ENCODE measurements at regions not wholly inside any gene's neighbourhood (a gene's known extent, or its start where the extent isn't known, plus 50 kb on each side); places are given as distances from the start of the nearest gene placed in this dataset.

- DNase-seq (ENCODE audit: low spot score) (no peak), ATAC-seq (ENCODE audit: low FRiP score) (no peak)
- no peak for TF ChIP-seq CTCF (IDR thresholded peaks at IDR 0.05)
Measured at GRCh38 chr1:234969011-234969441, 159.6 kb downstream of the TOMM20 start.

GRCh38 chr1:234968451-234968850 is 160.2 kb downstream of the TOMM20 start:
- TF ChIP-seq CTCF (IDR thresholded peaks at IDR 0.05) = no peak
- DNase-seq (ENCODE audit: low spot score) (no peak), ATAC-seq (ENCODE audit: low FRiP score) (no peak)

- no peak for TF ChIP-seq CTCF (IDR thresholded peaks at IDR 0.05)
- ATAC-seq (ENCODE audit: low FRiP score) (no peak), DNase-seq (ENCODE audit: low spot score) (no peak)
Measured at GRCh38 chr1:234967121-234967520, 161.5 kb downstream of the TOMM20 start.

- TF ChIP-seq CTCF (IDR thresholded peaks at IDR 0.05) = no peak
- DNase-seq (ENCODE audit: low spot score) (no peak), ATAC-seq (ENCODE audit: low FRiP score) (no peak)
Measured at GRCh38 chr1:234965111-234965510, 163.5 kb downstream of the TOMM20 start.

GRCh38 chr1:234963904-234964702 is 164.5 kb downstream of the TOMM20 start:
- no peak for TF ChIP-seq CTCF (IDR thresholded peaks at IDR 0.05)
- no peak for ATAC-seq (ENCODE audit: low FRiP score)
- DNase-seq (ENCODE audit: low spot score) = no peak

GRCh38 chr1:234963180-234963903 is 165.3 kb downstream of the TOMM20 start:
- no peak for ATAC-seq (ENCODE audit: low FRiP score)
- no peak for TF ChIP-seq CTCF (IDR thresholded peaks at IDR 0.05)
- DNase-seq (ENCODE audit: low spot score) = no peak
